ENCODE measurements at regions not wholly inside any gene's neighbourhood (a gene's known extent, or its start where the extent isn't known, plus 50 kb on each side); places are given as distances from the start of the nearest gene placed in this dataset.

GRCh38 chr3:163664466-163664865, 1413.8 kb downstream of the SI start:
- H3K27ac ChIP-seq (ENCODE audit: low read length in 2 of 2), result no peak overlapping the region
- Mint-ChIP-seq H3K4me3 (no peak overlapping the region), H3K4me1 (no peaks in the 10 kb centered on the region), H3K9me3 (ENCODE audit: insufficient read depth) (peaks cover 8% of the 10 kb centered on the region), H3K27ac (no peak overlapping the region), H3K27me3 (no peaks in the 10 kb centered on the region)
- no peak for DNase-seq
- H3K4me1 ChIP-seq (ENCODE audit: control insufficient read depth in 2 of 2, insufficient read depth in 2 of 2, low read length in 2 of 2), result no peaks in the 10 kb centered on the region
- intact Hi-C loops (cut with micrococcal nuclease), result no loop called here
- TF ChIP-seq CTCF (IDR thresholded peaks at IDR 0.05) (no peak), EZH2 (IDR thresholded peaks at IDR 0.05; ENCODE audit: borderline replicate concordance, insufficient read depth, low read depth, low read length, poor library complexity, severe bottlenecking) (no peak)
- no peak overlapping the region for H3K9ac ChIP-seq (ENCODE audit: low read length)
- no peaks in the 10 kb centered on the region for H3K79me2 ChIP-seq (ENCODE audit: control insufficient read depth, insufficient read depth, low read length)
- no peak overlapping the region for H3K4me3 ChIP-seq (ENCODE audit: control extremely low read depth in 1 of 5, extremely low read depth in 1 of 5, insufficient read depth in 1 of 5, low read depth in 2 of 5, low read length in 4 of 5)
- H4K20me1 ChIP-seq (ENCODE audit: control insufficient read depth, insufficient read depth, low read length, poor library complexity, severe bottlenecking), result no peaks in the 10 kb centered on the region
- POLR2A ChIA-PET, result no interaction called here
- WGBS (ENCODE audit: insufficient coverage), result no CpG with 5 or more reads among the region's 2 CpGs
- H3K27me3 ChIP-seq (replicated peaks in 1 of 4; ENCODE audit: control extremely low read depth in 1 of 4, control insufficient read depth in 3 of 4, insufficient read depth in 4 of 4, low read length in 3 of 4), result no peaks in the 10 kb centered on the region
- no peak overlapping the region for H3K4me2 ChIP-seq (replicated peaks; ENCODE audit: low read depth, low read length, poor library complexity, severe bottlenecking)
- ATAC-seq (ENCODE audit: low read depth), result no peak
- CTCF ChIA-PET, result no interaction called here
- H3K9me3 ChIP-seq (ENCODE audit: control extremely low read depth in 1 of 3, control insufficient read depth in 2 of 3, insufficient read depth in 1 of 3, low read length in 2 of 3), result peaks cover 0 to 3% (median 0%) of the 10 kb centered on the region in 3 donors
- H3K36me3 ChIP-seq (replicated peaks in 1 of 2; ENCODE audit: control extremely low read depth in 1 of 2, control insufficient read depth in 1 of 2, extremely low read depth in 1 of 2, insufficient read depth in 2 of 2, low read length in 1 of 2), result no peaks in the 10 kb centered on the region
- H2AFZ ChIP-seq (ENCODE audit: insufficient read depth, low read depth, low read length, poor library complexity, severe bottlenecking), result no peak overlapping the region

GRCh38 chr3:163657088-163657487, 1421.2 kb downstream of the SI start:
- ATAC-seq (ENCODE audit: low read depth) (no peak), DNase-seq (no peak)
- TF ChIP-seq CTCF (IDR thresholded peaks at IDR 0.05) (no peak), EZH2 (IDR thresholded peaks at IDR 0.05; ENCODE audit: borderline replicate concordance, insufficient read depth, low read depth, low read length, poor library complexity, severe bottlenecking) (no peak)
- H2AFZ ChIP-seq (ENCODE audit: insufficient read depth, low read depth, low read length, poor library complexity, severe bottlenecking), result no peak overlapping the region
- H3K27ac ChIP-seq (ENCODE audit: low read length in 2 of 2), result no peak overlapping the region
- no peak overlapping the region for H3K4me3 Mint-ChIP-seq
- no peaks in the 10 kb centered on the region for H3K9me3 Mint-ChIP-seq (ENCODE audit: insufficient read depth)
- H3K36me3 ChIP-seq (replicated peaks in 1 of 2; ENCODE audit: control extremely low read depth in 1 of 2, control insufficient read depth in 1 of 2, extremely low read depth in 1 of 2, insufficient read depth in 2 of 2, low read length in 1 of 2), result no peaks in the 10 kb centered on the region
- no peaks in the 10 kb centered on the region for H4K20me1 ChIP-seq (ENCODE audit: control insufficient read depth, insufficient read depth, low read length, poor library complexity, severe bottlenecking)
- H3K4me3 ChIP-seq (ENCODE audit: control extremely low read depth in 1 of 5, extremely low read depth in 1 of 5, insufficient read depth in 1 of 5, low read depth in 2 of 5, low read length in 4 of 5), result no peak overlapping the region
- no peaks in the 10 kb centered on the region for H3K4me1 ChIP-seq (ENCODE audit: control insufficient read depth in 2 of 2, insufficient read depth in 2 of 2, low read length in 2 of 2)
- H3K9me3 ChIP-seq (ENCODE audit: control extremely low read depth in 1 of 3, control insufficient read depth in 2 of 3, insufficient read depth in 1 of 3, low read length in 2 of 3), result peaks cover 0 to 7% (median 0%) of the 10 kb centered on the region in 3 donors
- ChIA-PET CTCF (no interaction called here), POLR2A (no interaction called here)
- no peaks in the 10 kb centered on the region for H3K27me3 Mint-ChIP-seq
- no peak overlapping the region for H3K4me2 ChIP-seq (replicated peaks; ENCODE audit: low read depth, low read length, poor library complexity, severe bottlenecking)
- intact Hi-C loops (cut with micrococcal nuclease), result no loop called here
- H3K27ac Mint-ChIP-seq, result no peak overlapping the region
- no CpG with 5 or more reads among the region's 2 CpGs for WGBS (ENCODE audit: insufficient coverage)
- no peaks in the 10 kb centered on the region for H3K4me1 Mint-ChIP-seq
- no peaks in the 10 kb centered on the region for H3K27me3 ChIP-seq (replicated peaks in 1 of 4; ENCODE audit: control extremely low read depth in 1 of 4, control insufficient read depth in 3 of 4, insufficient read depth in 4 of 4, low read length in 3 of 4)
- no peak overlapping the region for H3K9ac ChIP-seq (ENCODE audit: low read length)
- no peaks in the 10 kb centered on the region for H3K79me2 ChIP-seq (ENCODE audit: control insufficient read depth, insufficient read depth, low read length)

Measured in B cell (primary cell).